ENCODE measurements at regions not wholly inside any gene's neighbourhood (a gene's known extent, or its start where the extent isn't known, plus 50 kb on each side); places are given as distances from the start of the nearest gene placed in this dataset.
"Not testable (repeated sequence)": the region's sequence is repeated elsewhere in the genome, so short reads cannot be mapped to it uniquely, and the experiment has no call there.

DNA sequence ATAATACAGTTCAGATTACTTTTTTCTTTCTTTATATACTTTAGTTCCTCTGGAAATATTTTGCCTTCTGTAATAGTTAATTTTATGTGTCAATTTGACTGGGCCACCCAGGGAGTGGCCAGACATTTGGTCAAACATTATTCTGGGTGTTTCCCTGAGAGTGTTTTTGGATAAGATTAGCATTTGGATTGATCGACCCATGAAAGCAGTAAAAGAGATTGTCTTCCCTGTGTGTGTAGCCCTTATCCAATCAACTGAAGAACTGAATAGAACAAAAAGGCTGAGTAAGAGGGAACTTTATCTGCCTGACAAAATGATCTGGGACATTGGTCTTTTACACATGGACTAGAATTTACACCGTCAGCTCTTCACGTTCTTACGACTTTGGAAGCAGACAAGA, 1190.1 kb upstream of the FAM98A start:
- H3K4me3 Mint-ChIP-seq: no peak overlapping the region
- intact Hi-C loops (cut with micrococcal nuclease): no loop called here
- CTCF ChIA-PET: no interaction called here
- no peak overlapping the region for H3K27ac Mint-ChIP-seq
- H3K36me3 Mint-ChIP-seq (ENCODE audit: low read depth): no peaks in the 10 kb centered on the region
- POLR2A ChIA-PET: no interaction called here
- no peaks in the 10 kb centered on the region for H3K27me3 Mint-ChIP-seq
- DNase-seq (no peak), ATAC-seq (ENCODE audit: low read depth) (no peak)
- H3K4me1 Mint-ChIP-seq: no peaks in the 10 kb centered on the region
- no peaks in the 10 kb centered on the region for H3K9me3 Mint-ChIP-seq
- TF ChIP-seq, protein P1, sequence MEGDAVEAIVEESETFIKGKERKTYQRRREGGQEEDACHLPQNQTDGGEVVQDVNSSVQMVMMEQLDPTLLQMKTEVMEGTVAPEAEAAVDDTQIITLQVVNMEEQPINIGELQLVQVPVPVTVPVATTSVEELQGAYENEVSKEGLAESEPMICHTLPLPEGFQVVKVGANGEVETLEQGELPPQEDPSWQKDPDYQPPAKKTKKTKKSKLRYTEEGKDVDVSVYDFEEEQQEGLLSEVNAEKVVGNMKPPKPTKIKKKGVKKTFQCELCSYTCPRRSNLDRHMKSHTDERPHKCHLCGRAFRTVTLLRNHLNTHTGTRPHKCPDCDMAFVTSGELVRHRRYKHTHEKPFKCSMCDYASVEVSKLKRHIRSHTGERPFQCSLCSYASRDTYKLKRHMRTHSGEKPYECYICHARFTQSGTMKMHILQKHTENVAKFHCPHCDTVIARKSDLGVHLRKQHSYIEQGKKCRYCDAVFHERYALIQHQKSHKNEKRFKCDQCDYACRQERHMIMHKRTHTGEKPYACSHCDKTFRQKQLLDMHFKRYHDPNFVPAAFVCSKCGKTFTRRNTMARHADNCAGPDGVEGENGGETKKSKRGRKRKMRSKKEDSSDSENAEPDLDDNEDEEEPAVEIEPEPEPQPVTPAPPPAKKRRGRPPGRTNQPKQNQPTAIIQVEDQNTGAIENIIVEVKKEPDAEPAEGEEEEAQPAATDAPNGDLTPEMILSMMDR (IDR thresholded peaks at IDR 0.05): no peak

- DNase-seq (no peak), ATAC-seq (ENCODE audit: low read depth) (no peak)
- ChIA-PET POLR2A (no interaction called here), CTCF (no interaction called here)
- Mint-ChIP-seq H3K36me3 (ENCODE audit: low read depth) (no peaks in the 10 kb centered on the region), H3K27me3 (no peaks in the 10 kb centered on the region), H3K4me3 (no peak overlapping the region), H3K9me3 (no peaks in the 10 kb centered on the region), H3K4me1 (no peaks in the 10 kb centered on the region), H3K27ac (no peak overlapping the region)
- intact Hi-C loops (cut with micrococcal nuclease): no loop called here
- TF ChIP-seq, protein P1 (IDR thresholded peaks at IDR 0.05): no peak
Measured at GRCh38 chr2:34787341-34787740, 1188.2 kb upstream of the FAM98A start.

DNA sequence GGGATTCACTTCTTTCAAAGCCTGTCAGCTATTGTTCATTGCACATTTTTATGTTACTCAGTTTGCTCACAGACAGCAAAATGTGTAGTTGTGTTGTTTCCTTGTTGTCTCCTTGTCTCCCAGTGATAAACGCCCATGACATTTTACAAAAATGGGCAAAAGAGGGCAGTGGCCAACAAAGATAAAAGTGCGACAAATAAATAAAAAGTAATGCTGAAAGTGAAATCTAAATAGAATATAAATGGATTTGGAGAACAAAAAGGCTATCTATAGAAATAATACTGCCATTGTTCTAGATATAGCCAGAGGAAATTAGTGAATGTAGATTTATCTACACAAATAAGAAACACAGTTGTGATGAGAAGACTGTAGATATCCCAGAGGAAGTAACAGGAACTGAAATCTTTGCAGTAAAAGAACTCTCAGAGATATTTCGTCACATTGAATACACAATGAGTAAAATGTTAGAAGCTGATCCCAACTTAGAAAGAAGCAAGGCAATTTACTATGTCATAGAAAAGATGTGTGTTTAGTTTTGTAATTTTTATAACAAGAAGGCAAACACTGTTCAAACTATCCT, 1186.2 kb upstream of the FAM98A start:
- H3K27ac Mint-ChIP-seq: no peak overlapping the region

DNA sequence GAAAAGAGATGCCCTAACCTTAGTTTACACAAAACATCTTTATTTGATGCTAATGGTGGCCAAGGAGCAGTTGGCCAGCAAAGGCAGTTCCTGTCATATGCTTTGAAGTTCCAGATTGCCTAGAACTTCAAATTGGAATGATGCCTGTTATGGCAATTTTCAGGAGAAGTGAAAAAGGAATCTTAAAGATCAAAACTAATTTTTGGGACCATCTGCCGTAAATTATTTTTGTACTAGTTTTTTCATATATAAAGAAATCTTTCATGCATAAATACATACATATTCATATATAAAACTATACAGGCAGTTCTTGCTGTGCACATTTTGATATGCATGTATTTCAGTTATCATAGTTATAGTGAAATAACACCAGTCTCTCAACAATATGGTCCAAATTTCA, 1185.6 kb upstream of the FAM98A start:
- Mint-ChIP-seq H3K36me3 (ENCODE audit: low read depth) (no peaks in the 10 kb centered on the region), H3K9me3 (peaks cover 9% of the 10 kb centered on the region), H3K27me3 (no peaks in the 10 kb centered on the region), H3K4me1 (no peaks in the 10 kb centered on the region), H3K4me3 (no peak overlapping the region), H3K27ac (no peak overlapping the region)
- POLR2A ChIA-PET: no interaction called here
- ATAC-seq (ENCODE audit: low read depth): no peak
- DNase-seq: no peak
- CTCF ChIA-PET: no interaction called here
- intact Hi-C loops (cut with micrococcal nuclease): no loop called here
- TF ChIP-seq, protein P1 (IDR thresholded peaks at IDR 0.05): no peak

More for the DNA sequence above, 1186.2 kb upstream of the FAM98A start:
- intact Hi-C loops (cut with micrococcal nuclease): no loop called here
- POLR2A ChIA-PET: no interaction called here
- CTCF ChIA-PET: no interaction called here
- no peak overlapping the region for H3K4me3 Mint-ChIP-seq
- H3K36me3 Mint-ChIP-seq (ENCODE audit: low read depth): no peaks in the 10 kb centered on the region
- ATAC-seq (ENCODE audit: low read depth) (no peak), DNase-seq (no peak)
- H3K9me3 Mint-ChIP-seq: peaks cover 9% of the 10 kb centered on the region
- no peaks in the 10 kb centered on the region for H3K27me3 Mint-ChIP-seq
- TF ChIP-seq, protein P1 (IDR thresholded peaks at IDR 0.05): no peak
- no peaks in the 10 kb centered on the region for H3K4me1 Mint-ChIP-seq

- H3K4me3 Mint-ChIP-seq; ATAC-seq (ENCODE audit: low read depth); H3K27ac Mint-ChIP-seq; H3K36me3 Mint-ChIP-seq (ENCODE audit: low read depth); POLR2A ChIA-PET; H3K27me3 Mint-ChIP-seq; H3K4me1 Mint-ChIP-seq; H3K9me3 Mint-ChIP-seq; CTCF ChIA-PET; DNase-seq; intact Hi-C loops (cut with micrococcal nuclease): not testable (repeated sequence)
Measured at GRCh38 chr2:34750742-34751141, 1151.6 kb upstream of the FAM98A start.

GRCh38 chr2:34747643-34748042, 1148.5 kb upstream of the FAM98A start:
- Mint-ChIP-seq H3K27me3 (no peaks in the 10 kb centered on the region), H3K4me3 (no peak overlapping the region), H3K4me1 (no peaks in the 10 kb centered on the region), H3K9me3 (no peaks in the 10 kb centered on the region), H3K27ac (no peak overlapping the region), H3K36me3 (ENCODE audit: low read depth) (no peaks in the 10 kb centered on the region)
- intact Hi-C loops (cut with micrococcal nuclease): no loop called here
- DNase-seq: no peak
- CTCF ChIA-PET: no interaction called here
- ATAC-seq (ENCODE audit: low read depth): no peak
- TF ChIP-seq, protein P1 (IDR thresholded peaks at IDR 0.05): no peak
- POLR2A ChIA-PET: no interaction called here

All from activated B cell treated with CpG ODN at 0.5 μM for 24 hours (primary cell).